Transverse colon (tissue), 4 donors: ENCODE measurements at regions not wholly inside any gene's neighbourhood (a gene's known extent, or its start where the extent isn't known, plus 50 kb on each side); places are given as distances from the start of the nearest gene placed in this dataset.
"Not testable (repeated sequence)": the region's sequence is repeated elsewhere in the genome, so short reads cannot be mapped to it uniquely, and the experiment has no call there.

ENCODE experiments used
- DNase-seq: peaks from one replicate; pipeline ENCODE4 v3.0.0-alpha.2; 2019
- H3K27ac ChIP-seq, 4 donors: fragments of 200-600 bp; sonication (generic); 2 replicates each; pipeline ENCODE4 v1.5.1; 2016 to 2018; ENCODE audit warnings: inconsistent platforms in 4 of 4
- H3K27me3 ChIP-seq: fragments of 200-600 bp; sonication (generic); 2 replicates; pipeline ENCODE4 v1.5.1; 2017; ENCODE audit warnings: inconsistent platforms
- H3K36me3 ChIP-seq, 4 donors: fragments of 200-600 bp; sonication (generic); 2 replicates each; pipeline ENCODE4 v1.5.1; 2017 to 2019; ENCODE audit warnings: inconsistent platforms in 4 of 4
- H3K4me1 ChIP-seq, 4 donors: fragments of 200-600 bp; sonication (generic); 2 replicates each; pipeline ENCODE4 v1.5.1; 2017 to 2020; ENCODE audit warnings: inconsistent platforms in 4 of 4
- H3K4me3 ChIP-seq, 4 donors: fragments of 200-600 bp; sonication (generic); 1 replicate in 1 of 4; 2 replicates in 3 of 4; pipeline versions ENCODE4 v1.5.1 to v1.6.1; 2017 to 2019; ENCODE audit warnings: inconsistent platforms in 4 of 4
- H3K9me3 ChIP-seq, 2 donors: fragments of 200-600 bp; sonication (generic); 2 replicates each; pipeline ENCODE4 v1.5.1; 2017 to 2019; ENCODE audit warnings: inconsistent platforms in 2 of 2
- EP300 ChIP-seq: sonication (generic); formaldehyde crosslinking; IDR thresholded peaks from one replicate; pipeline ENCODE4 v1.6.1; 2017; ENCODE audit warnings: antibody characterized with exemption, low read depth
- POLR2A ChIP-seq: fragments of 450-650 bp; IDR thresholded peaks from one replicate; pipeline ENCODE4 v1.6.1; 2016; ENCODE audit warnings: antibody characterized with exemption, mild to moderate bottlenecking, moderate library complexity
- POLR2AphosphoS5 ChIP-seq, 3 donors: sonication (generic); formaldehyde crosslinking; IDR thresholded peaks; one replicate each; pipeline ENCODE4 v1.6.1; 2016; ENCODE audit warnings: antibody characterized with exemption in 3 of 3
- WGBS, 2 donors: methylation state at CpG; one replicate each; pipeline ENCODE4 v1.1.5; 2018; ENCODE audit warnings: low coverage in 1 of 2; 5-methylcytosine and 5-hydroxymethylcytosine counted together
- in situ Hi-C, 4 donors: fragments of 200-750 bp; cut with MboI; loops; one replicate each; pipeline versions ENCODE4 v1.15.0 to v1.15.1; 2017; ENCODE audit warnings: low sequenced_read_pairs in 3 of 4, low pct_ligation_motif_present in 1 of 4, low pct_unique_long_range_greater_than_20kb in 1 of 4
- intact Hi-C: fragments of 100-400 bp; cut with DNase I; formaldehyde crosslinking; loops from one replicate; pipeline ENCODE4 v1.15.1; 2023; ENCODE audit warnings: low total_unique reads
- TF ChIP-seq, protein P1 (sequence below), 5 experiments: fragments of 200-600 bp in 3 of 5; fragments of 450-650 bp in 2 of 5; sonication (generic) in 3 of 5; IDR thresholded peaks; 1 replicate in 2 of 5; 2 replicates in 3 of 5; pipeline ENCODE4 v1.5.1; 2016 to 2017; ENCODE audit warnings: antibody characterized with exemption in 5 of 5, inconsistent platforms in 3 of 5, mild to moderate bottlenecking in 2 of 5, moderate library complexity in 1 of 5

DNA sequence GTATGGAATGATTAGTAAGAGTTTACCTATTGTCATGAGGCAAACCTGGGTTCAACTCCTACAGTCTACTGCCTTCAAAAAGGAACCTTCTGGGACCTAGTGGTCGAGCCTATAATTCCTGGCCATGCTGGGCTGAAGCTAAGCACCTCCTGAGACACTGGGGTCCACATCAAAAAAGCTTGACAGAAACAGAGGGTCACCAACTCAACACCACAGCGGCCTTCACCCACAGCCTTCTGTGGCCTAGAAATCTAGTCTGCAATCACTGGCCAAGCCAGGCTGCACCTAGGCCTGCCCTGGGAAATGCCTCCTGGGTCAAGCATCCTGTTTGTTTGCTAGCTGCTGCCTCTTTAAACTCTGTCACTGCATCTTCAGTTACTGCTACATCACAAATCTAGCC lies 153.9 kb upstream of the C11orf58 start:
- Histone ChIP-seq H3K4me1 (no peaks in the 10 kb centered on the region), H3K27me3 (no peaks in the 10 kb centered on the region), H3K36me3 (no peaks in the 10 kb centered on the region), H3K4me3 (no peak overlapping the region), H3K9me3 (no peaks in the 10 kb centered on the region), H3K27ac (no peak overlapping the region)
- TF ChIP-seq, protein P1, sequence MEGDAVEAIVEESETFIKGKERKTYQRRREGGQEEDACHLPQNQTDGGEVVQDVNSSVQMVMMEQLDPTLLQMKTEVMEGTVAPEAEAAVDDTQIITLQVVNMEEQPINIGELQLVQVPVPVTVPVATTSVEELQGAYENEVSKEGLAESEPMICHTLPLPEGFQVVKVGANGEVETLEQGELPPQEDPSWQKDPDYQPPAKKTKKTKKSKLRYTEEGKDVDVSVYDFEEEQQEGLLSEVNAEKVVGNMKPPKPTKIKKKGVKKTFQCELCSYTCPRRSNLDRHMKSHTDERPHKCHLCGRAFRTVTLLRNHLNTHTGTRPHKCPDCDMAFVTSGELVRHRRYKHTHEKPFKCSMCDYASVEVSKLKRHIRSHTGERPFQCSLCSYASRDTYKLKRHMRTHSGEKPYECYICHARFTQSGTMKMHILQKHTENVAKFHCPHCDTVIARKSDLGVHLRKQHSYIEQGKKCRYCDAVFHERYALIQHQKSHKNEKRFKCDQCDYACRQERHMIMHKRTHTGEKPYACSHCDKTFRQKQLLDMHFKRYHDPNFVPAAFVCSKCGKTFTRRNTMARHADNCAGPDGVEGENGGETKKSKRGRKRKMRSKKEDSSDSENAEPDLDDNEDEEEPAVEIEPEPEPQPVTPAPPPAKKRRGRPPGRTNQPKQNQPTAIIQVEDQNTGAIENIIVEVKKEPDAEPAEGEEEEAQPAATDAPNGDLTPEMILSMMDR (IDR thresholded peaks at IDR 0.05), result no peak
- TF ChIP-seq POLR2AphosphoS5 (IDR thresholded peaks at IDR 0.05) (no peak), POLR2A (no peak), EP300 (no peak)
- DNase-seq, result no peak
- intact Hi-C loops, result no loop called here
- WGBS, 2 donors, result 73 to 80% methylated on average over 1 to 2 of the region's 2 CpGs
- in situ Hi-C loops, result no loop called here

- H3K27ac ChIP-seq, H3K36me3 ChIP-seq, H3K9me3 ChIP-seq, intact Hi-C loops, H3K4me1 ChIP-seq, in situ Hi-C loops, H3K4me3 ChIP-seq, H3K27me3 ChIP-seq, DNase-seq: not testable (repeated sequence)
- WGBS, 2 donors, result 58 to 71% methylated on average over 1 of the region's 1 CpG
Measured at GRCh38 chr11:16581078-16581477, 157.4 kb upstream of the C11orf58 start.

- DNase-seq, result no peak
- H3K4me3 ChIP-seq, result no peak overlapping the region
- 75 to 78% methylated on average over 1 of the region's 1 CpG for WGBS, 2 donors
- in situ Hi-C loops (no loop called here), intact Hi-C loops (no loop called here)
- H3K36me3 ChIP-seq, result no peaks in the 10 kb centered on the region
- TF ChIP-seq, protein P1 (IDR thresholded peaks at IDR 0.05), result no peak
- TF ChIP-seq POLR2A (no peak), POLR2AphosphoS5 (IDR thresholded peaks at IDR 0.05) (no peak)
- no peaks in the 10 kb centered on the region for H3K27me3 ChIP-seq
- no peaks in the 10 kb centered on the region for H3K9me3 ChIP-seq
- no peak overlapping the region for H3K27ac ChIP-seq
- no peaks in the 10 kb centered on the region for H3K4me1 ChIP-seq
Measured at GRCh38 chr11:16577490-16577889, 161.0 kb upstream of the C11orf58 start.

- intact Hi-C loops, H3K27me3 ChIP-seq: not testable (repeated sequence)
- whole genome bisulfite sequencing, 2 donors, result 82 to 90% methylated on average over 2 of the region's 2 CpGs
Measured at GRCh38 chr11:16574889-16575288, 163.6 kb upstream of the C11orf58 start.

GRCh38 chr11:16572945-16573344 lies 165.5 kb upstream of the C11orf58 start:
- in situ Hi-C loops, result no loop called here
- H3K27me3 ChIP-seq, result no peaks in the 10 kb centered on the region
- H3K27ac ChIP-seq, result no peak overlapping the region
- no peaks in the 10 kb centered on the region for H3K4me1 ChIP-seq
- no peak overlapping the region for H3K4me3 ChIP-seq
- H3K9me3 ChIP-seq, result no peaks in the 10 kb centered on the region
- intact Hi-C loops, result no loop called here
- no peaks in the 10 kb centered on the region for H3K36me3 ChIP-seq
- DNase-seq, result no peak
- TF ChIP-seq POLR2AphosphoS5 (IDR thresholded peaks at IDR 0.05) (no peak), POLR2A (no peak), EP300 (no peak)
- TF ChIP-seq, protein P1 (IDR thresholded peaks at IDR 0.05), result no peak

More at GRCh38 chr11:16574889-16575288, 163.6 kb upstream of the C11orf58 start:
- DNase-seq, H3K4me3 ChIP-seq, in situ Hi-C loops, H3K36me3 ChIP-seq, H3K4me1 ChIP-seq, H3K9me3 ChIP-seq, H3K27ac ChIP-seq: not testable (repeated sequence)
